Neural crest cell (in vitro differentiated cells): ENCODE measurements at regions not wholly inside any gene's neighbourhood (a gene's known extent, or its start where the extent isn't known, plus 50 kb on each side); places are given as distances from the start of the nearest gene placed in this dataset.

Experiments used
- DNase-seq: peaks from one replicate; pipeline ENCODE4 v3.0.0; 2021; ENCODE audit warnings: low read depth, mixed read lengths, low spot score
- H3K27ac Mint-ChIP-seq: one replicate; pipeline ENCODE4 v1.8.0; 2021; ENCODE audit warnings: mild to moderate bottlenecking, mixed read lengths; ENCODE audit not compliant: unreplicated experiment
- H3K27me3 Mint-ChIP-seq: 2 replicates; pipeline ENCODE4 v1.8.0; 2021; ENCODE audit warnings: low read depth, mild to moderate bottlenecking, mixed read lengths
- H3K36me3 Mint-ChIP-seq: 2 replicates; pipeline ENCODE4 v1.8.0; 2021; ENCODE audit warnings: low read depth, mild to moderate bottlenecking, mixed read lengths
- H3K4me1 Mint-ChIP-seq: 2 replicates; pipeline ENCODE4 v1.8.0; 2021; ENCODE audit warnings: mixed read lengths
- H3K4me3 Mint-ChIP-seq: one replicate; pipeline ENCODE4 v1.8.0; 2021; ENCODE audit warnings: mild to moderate bottlenecking, mixed read lengths
- H3K9me3 Mint-ChIP-seq: 2 replicates; pipeline ENCODE4 v1.8.0; 2021; ENCODE audit warnings: mixed read lengths
- TF ChIP-seq, protein P1 (sequence below): fragments of 200-600 bp; sonication (generic); conservative IDR thresholded peaks from 2 replicates; pipeline ENCODE4 v1.5.0; 2021; ENCODE audit warnings: antibody characterized with exemption, mild to moderate bottlenecking

DNA sequence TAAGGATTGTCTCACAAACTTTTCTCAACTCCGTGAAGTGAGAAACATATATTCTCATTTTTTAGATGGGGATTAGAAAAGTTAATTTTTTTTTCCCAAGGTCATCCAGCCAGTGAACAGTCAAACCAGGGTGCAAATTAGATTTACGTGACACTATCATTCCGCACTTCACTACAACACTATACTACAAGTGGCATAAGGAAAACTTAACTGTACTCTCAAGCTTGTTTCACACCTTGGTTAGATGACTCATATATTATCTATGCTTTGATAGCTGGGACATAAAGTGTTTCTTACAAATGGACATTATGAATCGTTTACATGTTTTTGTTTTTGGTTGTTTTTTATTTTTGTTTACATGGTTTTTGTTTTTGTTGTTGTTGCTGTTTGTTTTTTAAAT lies 525.7 kb downstream of the PPARGC1A start:
- no peak for DNase-seq
- Mint-ChIP-seq H3K36me3 (no peaks in the 10 kb centered on the region), H3K9me3 (peaks cover 3% of the 10 kb centered on the region), H3K27me3 (no peaks in the 10 kb centered on the region), H3K27ac (no peak overlapping the region), H3K4me3 (no peak overlapping the region), H3K4me1 (peaks cover 9% of the 10 kb centered on the region)
- TF ChIP-seq, protein P1, sequence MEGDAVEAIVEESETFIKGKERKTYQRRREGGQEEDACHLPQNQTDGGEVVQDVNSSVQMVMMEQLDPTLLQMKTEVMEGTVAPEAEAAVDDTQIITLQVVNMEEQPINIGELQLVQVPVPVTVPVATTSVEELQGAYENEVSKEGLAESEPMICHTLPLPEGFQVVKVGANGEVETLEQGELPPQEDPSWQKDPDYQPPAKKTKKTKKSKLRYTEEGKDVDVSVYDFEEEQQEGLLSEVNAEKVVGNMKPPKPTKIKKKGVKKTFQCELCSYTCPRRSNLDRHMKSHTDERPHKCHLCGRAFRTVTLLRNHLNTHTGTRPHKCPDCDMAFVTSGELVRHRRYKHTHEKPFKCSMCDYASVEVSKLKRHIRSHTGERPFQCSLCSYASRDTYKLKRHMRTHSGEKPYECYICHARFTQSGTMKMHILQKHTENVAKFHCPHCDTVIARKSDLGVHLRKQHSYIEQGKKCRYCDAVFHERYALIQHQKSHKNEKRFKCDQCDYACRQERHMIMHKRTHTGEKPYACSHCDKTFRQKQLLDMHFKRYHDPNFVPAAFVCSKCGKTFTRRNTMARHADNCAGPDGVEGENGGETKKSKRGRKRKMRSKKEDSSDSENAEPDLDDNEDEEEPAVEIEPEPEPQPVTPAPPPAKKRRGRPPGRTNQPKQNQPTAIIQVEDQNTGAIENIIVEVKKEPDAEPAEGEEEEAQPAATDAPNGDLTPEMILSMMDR = no peak

DNA sequence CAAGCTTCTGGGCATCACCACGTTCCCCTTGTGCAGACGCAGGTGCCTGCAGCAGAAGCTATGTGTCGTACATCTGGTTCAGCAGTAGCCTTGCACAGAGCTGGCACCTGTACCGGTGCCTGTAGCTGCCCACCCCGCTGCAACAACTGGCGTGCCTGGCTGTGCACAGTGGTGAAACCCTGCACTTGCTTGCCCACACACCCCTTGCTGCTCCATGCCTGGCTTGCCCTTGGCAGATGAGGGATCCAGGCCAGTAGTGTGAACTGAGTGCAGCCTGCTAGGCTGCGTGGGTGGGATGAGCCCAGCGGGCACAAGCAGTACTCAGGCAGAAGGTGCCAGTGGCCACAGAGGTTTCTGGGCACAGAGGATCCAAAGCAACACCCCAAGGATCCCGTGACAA lies 528.4 kb downstream of the PPARGC1A start:
- H3K4me1 Mint-ChIP-seq = no peaks in the 10 kb centered on the region
- no peak overlapping the region for H3K4me3 Mint-ChIP-seq
- no peak overlapping the region for H3K27ac Mint-ChIP-seq
- DNase-seq = no peak
- no peaks in the 10 kb centered on the region for H3K9me3 Mint-ChIP-seq
- no peaks in the 10 kb centered on the region for H3K27me3 Mint-ChIP-seq
- TF ChIP-seq, protein P1 = no peak
- H3K36me3 Mint-ChIP-seq = no peaks in the 10 kb centered on the region

DNA sequence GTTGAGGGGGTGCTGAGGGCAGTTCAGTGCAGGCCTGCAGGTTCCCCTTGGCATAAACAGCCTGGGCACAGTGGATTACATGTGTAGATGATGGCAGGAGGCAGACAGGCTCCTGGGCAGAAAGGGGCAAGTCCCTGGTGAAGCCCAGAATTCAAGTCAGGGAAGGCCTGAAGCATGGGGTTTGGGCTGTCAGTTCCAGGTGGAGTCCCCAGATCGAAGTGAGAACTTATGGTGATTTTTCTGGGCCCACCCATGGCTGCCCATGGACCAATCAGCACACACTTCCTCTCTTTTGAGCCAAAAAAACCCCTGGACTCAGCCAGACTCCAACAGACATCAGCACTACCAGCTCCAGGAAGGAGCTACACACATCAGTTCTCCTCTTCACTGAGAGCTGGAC lies 529.1 kb downstream of the PPARGC1A start:
- Mint-ChIP-seq H3K36me3 (no peaks in the 10 kb centered on the region), H3K27ac (no peak overlapping the region), H3K27me3 (no peaks in the 10 kb centered on the region), H3K4me3 (no peak overlapping the region), H3K4me1 (no peaks in the 10 kb centered on the region), H3K9me3 (no peaks in the 10 kb centered on the region)
- DNase-seq = no peak
- TF ChIP-seq, protein P1 = no peak

DNA sequence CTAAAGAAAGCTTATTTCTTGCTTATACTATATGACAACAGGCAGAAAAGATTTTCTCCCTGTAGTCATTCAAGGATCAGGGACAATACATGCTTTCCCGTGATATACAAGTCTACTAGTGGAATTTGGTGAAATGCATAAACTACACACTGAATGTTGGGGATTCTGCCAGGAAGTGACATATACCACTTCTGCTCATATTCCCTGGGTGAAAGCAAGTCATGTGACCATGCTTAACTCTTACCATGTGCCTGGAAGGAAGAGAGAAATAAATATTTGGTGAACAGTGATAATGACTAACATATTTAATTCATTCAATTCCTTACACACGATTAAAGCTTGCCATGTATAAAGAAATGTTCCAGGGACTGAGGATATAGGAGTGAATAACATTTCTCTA lies 534.6 kb downstream of the PPARGC1A start:
- no peak for DNase-seq
- TF ChIP-seq, protein P1 = no peak
- Mint-ChIP-seq H3K9me3 (no peaks in the 10 kb centered on the region), H3K27me3 (no peaks in the 10 kb centered on the region), H3K4me1 (peaks cover 6% of the 10 kb centered on the region), H3K36me3 (no peaks in the 10 kb centered on the region), H3K4me3 (no peak overlapping the region), H3K27ac (no peak overlapping the region)

DNA sequence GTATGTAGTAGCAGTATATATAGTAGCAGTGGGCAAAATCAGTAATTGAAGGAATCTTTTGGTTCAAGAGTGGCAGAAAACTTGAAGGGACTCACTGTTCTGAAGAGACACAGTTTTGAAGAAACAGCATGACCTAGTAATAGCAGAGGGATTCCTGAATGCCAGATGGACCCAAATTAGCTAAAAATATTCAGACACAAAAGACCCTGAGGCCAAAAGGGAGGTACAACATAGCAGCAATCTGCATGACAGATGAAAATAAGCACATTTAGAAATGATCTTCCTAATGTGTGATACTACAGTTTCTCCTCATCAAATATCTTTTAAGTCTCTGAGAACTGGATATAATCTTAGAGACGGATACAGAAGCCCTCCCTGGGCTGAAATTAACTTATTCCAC lies 536.6 kb downstream of the PPARGC1A start:
- no peaks in the 10 kb centered on the region for H3K36me3 Mint-ChIP-seq
- no peak overlapping the region for H3K27ac Mint-ChIP-seq
- no peaks in the 10 kb centered on the region for H3K9me3 Mint-ChIP-seq
- no peak for DNase-seq
- TF ChIP-seq, protein P1 = no peak
- no peak overlapping the region for H3K4me3 Mint-ChIP-seq
- H3K4me1 Mint-ChIP-seq = peaks cover 6% of the 10 kb centered on the region
- no peaks in the 10 kb centered on the region for H3K27me3 Mint-ChIP-seq
